ENCODE measurements at regions not wholly inside any gene's neighbourhood (a gene's known extent, or its start where the extent isn't known, plus 50 kb on each side); places are given as distances from the start of the nearest gene placed in this dataset.

DNA sequence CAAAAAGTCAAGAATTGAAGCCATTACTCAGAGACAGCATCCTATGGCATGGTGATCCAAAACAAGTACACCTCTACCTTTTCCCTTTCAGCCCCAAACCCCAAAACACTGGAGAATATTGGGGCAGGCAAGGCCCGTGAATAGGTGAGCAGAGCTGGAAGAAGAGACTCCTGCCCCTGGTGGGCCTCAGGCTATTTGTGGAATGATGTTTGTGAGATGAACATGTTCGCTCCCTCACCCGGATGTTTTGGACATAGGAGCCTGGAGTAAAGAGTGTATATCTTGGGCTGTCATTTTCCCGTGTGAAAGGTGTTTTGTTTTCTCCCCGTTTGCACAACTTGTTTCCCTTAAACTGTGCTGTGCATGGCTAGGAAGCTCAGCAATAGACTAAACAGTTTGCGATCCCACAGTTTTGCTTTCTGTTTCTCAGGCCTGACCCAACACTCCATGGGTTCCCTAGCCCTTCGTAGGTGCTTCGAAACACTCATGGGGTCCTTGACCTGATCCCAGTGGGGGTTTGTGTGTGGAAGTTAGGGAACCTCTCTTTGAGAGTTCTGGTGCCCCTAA lies 136.5 kb upstream of the TNP1 start:
- no peaks in the 10 kb centered on the region for H4K20me1 ChIP-seq (ENCODE audit: control insufficient read depth, insufficient read depth)
- H3K79me2 ChIP-seq (ENCODE audit: control insufficient read depth, insufficient read depth, low read length) = no peaks in the 10 kb centered on the region
- H3K36me3 ChIP-seq (ENCODE audit: control insufficient read depth in 2 of 2, insufficient read depth in 2 of 2, low read length in 1 of 2) = no peaks in the 10 kb centered on the region
- H3K9ac ChIP-seq (ENCODE audit: control insufficient read depth, insufficient read depth, low read length) = no peak overlapping the region
- no peak overlapping the region; the same call in 1 of the 2 replicates for H2AFZ ChIP-seq (ENCODE audit: control insufficient read depth, low read depth, low read length)
- ChIA-PET RAD21 (ENCODE audit: unreplicated experiment) (interaction anchor here (0.8 kb wide), 1 partner anchor 12 kb away, joined by 3 read pairs; no protein-coding TSS in a partner anchor), SMC1A (ENCODE audit: uncharacterized antibody, unreplicated experiment) (no interaction called here), CTCF (no interaction called here), POLR2A (no interaction called here)
- in situ Hi-C loops (cut with MboI) (no loop called here), intact Hi-C loops (cut with micrococcal nuclease; ENCODE audit: unreplicated experiment) (no loop called here)
- no peak overlapping the region for H3K4me2 ChIP-seq (ENCODE audit: control insufficient read depth, insufficient read depth)
- H3K27ac ChIP-seq (ENCODE audit: control insufficient read depth, insufficient read depth) = no peak overlapping the region
- TF ChIP-seq, protein P1, sequence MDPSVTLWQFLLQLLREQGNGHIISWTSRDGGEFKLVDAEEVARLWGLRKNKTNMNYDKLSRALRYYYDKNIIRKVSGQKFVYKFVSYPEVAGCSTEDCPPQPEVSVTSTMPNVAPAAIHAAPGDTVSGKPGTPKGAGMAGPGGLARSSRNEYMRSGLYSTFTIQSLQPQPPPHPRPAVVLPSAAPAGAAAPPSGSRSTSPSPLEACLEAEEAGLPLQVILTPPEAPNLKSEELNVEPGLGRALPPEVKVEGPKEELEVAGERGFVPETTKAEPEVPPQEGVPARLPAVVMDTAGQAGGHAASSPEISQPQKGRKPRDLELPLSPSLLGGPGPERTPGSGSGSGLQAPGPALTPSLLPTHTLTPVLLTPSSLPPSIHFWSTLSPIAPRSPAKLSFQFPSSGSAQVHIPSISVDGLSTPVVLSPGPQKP (IDR thresholded peaks at IDR 0.05; ENCODE audit: low read depth, low read length) = no peak
- TF ChIP-seq KDM1A (IDR thresholded peaks at IDR 0.05; ENCODE audit: borderline replicate concordance) (no peak), ZNF384 (IDR thresholded peaks at IDR 0.05; ENCODE audit: borderline replicate concordance, low read depth, low read length) (no peak), MYC (IDR thresholded peaks at IDR 0.05; ENCODE audit: insufficient read depth, insufficient read length, insufficient replicate concordance, low read length, severe bottlenecking) (no peak), SPI1 (IDR thresholded peaks at IDR 0.05; ENCODE audit: borderline replicate concordance, insufficient read depth, low read depth, low read length) (no peak), SP1 (IDR thresholded peaks at IDR 0.05; ENCODE audit: low read depth, low read length) (no peak), NFIC (IDR thresholded peaks at IDR 0.05; ENCODE audit: low read depth, low read length) (no peak), CHD4 (IDR thresholded peaks at IDR 0.05) (no peak), YBX1 (IDR thresholded peaks at IDR 0.05) (no peak), EZH2 (IDR thresholded peaks at IDR 0.05; ENCODE audit: borderline replicate concordance, control insufficient read depth, low read depth, low read length) (no peak), MYB (IDR thresholded peaks at IDR 0.05; ENCODE audit: borderline replicate concordance, low read depth, low read length) (no peak), ZNF274 (IDR thresholded peaks at IDR 0.05; ENCODE audit: insufficient read depth, insufficient read length) (no peak)
- TF ChIP-seq, protein P2, sequence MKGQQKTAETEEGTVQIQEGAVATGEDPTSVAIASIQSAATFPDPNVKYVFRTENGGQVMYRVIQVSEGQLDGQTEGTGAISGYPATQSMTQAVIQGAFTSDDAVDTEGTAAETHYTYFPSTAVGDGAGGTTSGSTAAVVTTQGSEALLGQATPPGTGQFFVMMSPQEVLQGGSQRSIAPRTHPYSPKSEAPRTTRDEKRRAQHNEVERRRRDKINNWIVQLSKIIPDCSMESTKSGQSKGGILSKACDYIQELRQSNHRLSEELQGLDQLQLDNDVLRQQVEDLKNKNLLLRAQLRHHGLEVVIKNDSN (IDR thresholded peaks at IDR 0.05; ENCODE audit: borderline replicate concordance, extremely low read length, insufficient read depth, low read depth, low read length) = no peak
- BruUV-seq (replicated peaks) = no TSS peak
- FAIRE-seq (no peak), ATAC-seq (no peak), DNase-seq (ENCODE audit: low read depth, low spot score) (no peak)
- no peaks in the 10 kb centered on the region for H3K4me1 ChIP-seq (ENCODE audit: control insufficient read depth, insufficient read depth, low read length)
- 11% methylated on average over 8 of the region's 8 CpGs for WGBS (ENCODE audit: insufficient coverage, insufficient replicate concordance, low lambda C conversion rate, missing lambda C conversion rate)
- H3K27me3 ChIP-seq (replicated peaks in 1 of 2; ENCODE audit: control insufficient read depth in 2 of 2, insufficient read depth in 2 of 2, low read length in 1 of 2) = 0 out of 4 replicates have a peak, but pooled peaks cover 0 to 5% of the 10 kb centered on the region in 2 experiments
- no peaks in the 10 kb centered on the region; the same call in 2 of the 3 replicates for H3K9me3 ChIP-seq (replicated peaks; ENCODE audit: control insufficient read depth, insufficient read depth, low read length)
- H3K4me3 ChIP-seq = no peak overlapping the region

Data from GM12878 (cell line).